HFF-Myc (cell line): ENCODE measurements at regions not wholly inside any gene's neighbourhood (a gene's known extent, or its start where the extent isn't known, plus 50 kb on each side); places are given as distances from the start of the nearest gene placed in this dataset.
"Not testable (repeated sequence)": the region's sequence is repeated elsewhere in the genome, so short reads cannot be mapped to it uniquely, and the experiment has no call there.

Experiments used
- DNase-seq: peaks from one replicate; pipeline ENCODE4 v3.0.0-alpha.2; 2011; ENCODE audit warnings: low read depth; ENCODE audit errors: extremely low read depth
- H3K4me3 ChIP-seq: replicated peaks from 2 replicates; pipeline ENCODE4 v1.5.1; 2011; ENCODE audit warnings: low read depth, mild to moderate bottlenecking, control low read depth, low read length
- TF ChIP-seq, protein P1 (sequence below): IDR thresholded peaks from 2 replicates; pipeline ENCODE4 v1.5.1; 2012; ENCODE audit warnings: mild to moderate bottlenecking, low read depth, low read length, control low read depth; ENCODE audit errors: missing control alignments

GRCh38 chrX:66110112-66110511 lies 53.9 kb upstream of the HEPH start:
- TF ChIP-seq, protein P1, sequence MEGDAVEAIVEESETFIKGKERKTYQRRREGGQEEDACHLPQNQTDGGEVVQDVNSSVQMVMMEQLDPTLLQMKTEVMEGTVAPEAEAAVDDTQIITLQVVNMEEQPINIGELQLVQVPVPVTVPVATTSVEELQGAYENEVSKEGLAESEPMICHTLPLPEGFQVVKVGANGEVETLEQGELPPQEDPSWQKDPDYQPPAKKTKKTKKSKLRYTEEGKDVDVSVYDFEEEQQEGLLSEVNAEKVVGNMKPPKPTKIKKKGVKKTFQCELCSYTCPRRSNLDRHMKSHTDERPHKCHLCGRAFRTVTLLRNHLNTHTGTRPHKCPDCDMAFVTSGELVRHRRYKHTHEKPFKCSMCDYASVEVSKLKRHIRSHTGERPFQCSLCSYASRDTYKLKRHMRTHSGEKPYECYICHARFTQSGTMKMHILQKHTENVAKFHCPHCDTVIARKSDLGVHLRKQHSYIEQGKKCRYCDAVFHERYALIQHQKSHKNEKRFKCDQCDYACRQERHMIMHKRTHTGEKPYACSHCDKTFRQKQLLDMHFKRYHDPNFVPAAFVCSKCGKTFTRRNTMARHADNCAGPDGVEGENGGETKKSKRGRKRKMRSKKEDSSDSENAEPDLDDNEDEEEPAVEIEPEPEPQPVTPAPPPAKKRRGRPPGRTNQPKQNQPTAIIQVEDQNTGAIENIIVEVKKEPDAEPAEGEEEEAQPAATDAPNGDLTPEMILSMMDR: peak; percentile 41
- DNase-seq: no peak
- H3K4me3 ChIP-seq: no peak overlapping the region

GRCh38 chrX:66107860-66108259 lies 56.2 kb upstream of the HEPH start:
- not testable (repeated sequence) for DNase-seq, H3K4me3 ChIP-seq

DNA sequence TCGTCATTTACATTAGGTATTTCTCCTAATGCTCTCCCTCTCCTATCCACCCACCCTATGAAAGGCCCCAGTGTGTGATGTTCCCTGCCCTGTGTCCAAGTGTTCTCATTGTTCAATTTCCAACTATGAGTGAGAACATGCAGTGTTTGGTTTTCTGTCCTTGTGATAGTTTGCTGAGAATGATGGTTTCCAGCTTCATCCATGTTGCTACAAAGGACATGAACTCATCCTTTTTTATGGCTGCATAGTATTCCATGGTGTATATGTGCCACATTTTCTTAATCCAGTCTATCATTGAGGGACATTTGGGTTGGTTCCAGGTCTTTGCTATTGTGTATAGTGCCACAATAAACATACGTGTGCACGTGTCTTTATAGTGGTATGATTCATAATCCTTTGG lies 61.6 kb upstream of the HEPH start:
- DNase-seq, H3K4me3 ChIP-seq: not testable (repeated sequence)

GRCh38 chrX:66098162-66098561 lies 58.3 kb upstream of the VSIG4 start:
- DNase-seq: no peak
- TF ChIP-seq, protein P1: no peak
- no peak overlapping the region for H3K4me3 ChIP-seq

DNA sequence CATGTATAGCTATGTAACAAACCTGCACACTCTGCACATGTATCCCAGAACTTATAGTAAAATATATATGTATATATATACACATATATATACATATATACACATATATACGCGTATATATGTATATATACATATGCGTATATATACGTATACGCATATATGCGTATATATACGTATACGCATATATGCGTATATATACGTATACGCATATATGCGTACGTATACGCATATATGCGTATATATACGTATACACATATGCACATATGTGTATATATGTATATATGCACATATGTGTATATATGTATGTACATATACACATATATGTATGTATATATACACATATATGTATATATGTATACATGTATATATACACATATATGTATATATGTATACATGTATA lies 57.1 kb upstream of the VSIG4 start:
- DNase-seq, H3K4me3 ChIP-seq: not testable (repeated sequence)

DNA sequence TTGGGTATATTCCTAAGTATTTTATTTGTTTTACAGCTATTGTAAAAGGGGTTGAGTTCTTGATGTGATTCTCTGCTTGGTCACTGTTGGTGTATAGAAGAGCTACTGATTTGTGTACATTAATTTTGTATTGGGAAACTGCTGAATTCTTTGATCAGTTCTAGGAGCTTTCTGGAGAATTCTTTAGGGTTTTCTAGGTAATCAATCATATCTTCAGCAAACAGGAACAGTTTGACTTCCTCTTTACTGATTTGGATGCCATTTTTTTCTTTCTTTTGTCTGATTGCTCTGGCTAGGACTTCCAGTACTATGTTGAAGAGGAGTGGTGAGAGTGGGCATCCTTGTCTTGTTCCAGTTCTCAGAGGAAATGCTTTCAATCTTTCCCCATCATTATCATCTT lies 50.1 kb upstream of the VSIG4 start:
- DNase-seq: not testable (repeated sequence)

More for the DNA sequence above, 50.1 kb upstream of the VSIG4 start:
- H3K4me3 ChIP-seq: not testable (repeated sequence)
